ENCODE measurements at regions not wholly inside any gene's neighbourhood (a gene's known extent, or its start where the extent isn't known, plus 50 kb on each side); places are given as distances from the start of the nearest gene placed in this dataset.

DNA sequence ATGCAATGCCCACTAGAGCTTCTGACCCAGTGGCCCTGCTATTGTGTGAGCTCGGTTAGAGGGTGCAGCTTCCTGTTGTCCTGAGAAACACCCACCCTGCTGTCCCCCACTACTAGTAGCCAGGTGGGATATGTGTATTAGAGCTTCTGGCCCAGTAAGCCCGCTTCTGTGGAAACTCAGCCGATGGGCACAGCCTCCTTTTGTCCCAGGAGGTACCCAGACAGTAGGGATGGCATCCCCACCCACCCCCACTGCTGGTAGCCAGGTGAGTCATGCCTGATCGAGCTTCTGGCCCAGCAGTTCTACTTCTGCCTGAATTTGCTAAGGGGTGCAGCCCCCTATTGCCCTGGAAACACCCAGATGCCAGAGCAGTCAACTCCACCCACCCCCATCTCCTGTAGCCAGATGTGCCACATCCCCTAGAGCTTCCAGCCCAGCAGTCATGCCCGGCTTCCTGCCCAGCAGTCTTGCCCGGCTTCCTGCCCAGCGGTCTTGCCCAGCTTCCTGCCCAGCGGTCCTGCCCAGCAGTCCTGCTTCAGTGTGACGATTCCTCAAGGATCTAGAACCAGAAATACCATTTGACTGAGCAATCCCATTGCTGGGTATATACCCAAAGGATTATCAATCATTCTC, 162.7 kb upstream of the KLF8 start:
- no peak overlapping the region for H3K4me3 ChIP-seq (ENCODE audit: low read depth, low read length)
- TF ChIP-seq CTCF (IDR thresholded peaks at IDR 0.05; ENCODE audit: insufficient read depth, low read depth, low read length) = no peak
- no peak for DNase-seq (ENCODE audit: low read depth)

DNA sequence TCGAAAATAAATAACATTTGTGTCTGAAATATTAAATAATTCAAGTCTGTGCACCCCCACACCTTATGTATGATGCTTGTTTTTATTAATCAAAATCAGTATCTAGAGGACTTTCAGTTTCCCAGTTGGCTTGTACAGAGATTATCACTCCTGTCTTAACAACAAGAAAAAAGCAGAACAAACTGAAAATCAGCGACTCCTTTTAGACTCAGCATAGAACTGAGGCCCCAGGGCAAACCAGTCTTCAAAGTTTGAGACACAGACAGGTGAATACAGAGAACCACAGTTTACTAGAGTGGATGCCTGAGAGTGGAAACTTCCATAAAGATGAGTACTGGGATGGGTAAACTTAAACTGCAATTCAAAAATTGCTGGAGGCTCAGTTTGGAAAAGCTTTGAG, 142.8 kb upstream of the KLF8 start:
- TF ChIP-seq CTCF (IDR thresholded peaks at IDR 0.05; ENCODE audit: insufficient read depth, low read depth, low read length) = no peak
- H3K4me3 ChIP-seq (ENCODE audit: low read depth, low read length) = no peak overlapping the region
- DNase-seq (ENCODE audit: low read depth) = no peak

DNA sequence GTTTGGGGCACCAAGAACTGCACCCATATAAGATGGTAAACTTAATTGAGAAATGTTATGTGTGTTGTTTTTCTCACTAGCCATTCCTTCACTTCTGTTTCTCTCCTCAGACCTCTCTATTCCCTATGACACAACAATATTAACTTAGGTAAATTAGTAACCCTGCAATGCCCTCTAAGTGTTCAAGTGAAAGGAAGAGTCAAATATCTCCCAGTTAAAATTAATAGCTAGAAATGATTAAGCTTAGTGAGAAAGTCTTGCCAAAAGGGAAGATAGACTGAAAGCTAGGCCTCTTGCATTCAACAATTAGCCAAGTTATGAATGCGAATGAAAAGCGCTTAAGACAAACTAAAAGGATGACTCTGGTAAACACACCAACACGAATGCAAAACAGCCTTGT, 132.9 kb upstream of the KLF8 start:
- H3K4me3 ChIP-seq (ENCODE audit: low read depth, low read length) = no peak overlapping the region
- TF ChIP-seq CTCF (IDR thresholded peaks at IDR 0.05; ENCODE audit: insufficient read depth, low read depth, low read length) = no peak
- no peak for DNase-seq (ENCODE audit: low read depth)

DNA sequence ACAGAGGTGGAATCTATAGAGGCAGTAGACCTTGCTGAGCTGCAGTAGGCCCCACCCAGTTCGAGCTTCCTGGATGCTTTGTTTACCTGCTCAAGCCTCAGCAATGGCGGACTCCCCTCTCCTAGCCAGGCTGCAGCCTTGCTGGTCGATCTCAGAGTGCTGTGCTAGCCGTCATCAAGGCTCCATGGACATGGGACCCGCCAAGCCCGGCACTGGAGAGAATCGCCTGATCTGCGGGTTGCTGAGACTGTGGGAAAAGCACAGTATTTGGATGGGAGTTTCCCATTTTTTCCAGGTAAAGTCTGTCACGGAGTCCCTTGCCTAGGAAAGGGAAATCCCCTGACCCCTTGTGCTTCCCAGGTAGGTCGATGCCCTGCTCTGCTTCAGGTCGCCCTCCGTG, 124.8 kb upstream of the KLF8 start:
- no peak for DNase-seq (ENCODE audit: low read depth)
- H3K4me3 ChIP-seq (ENCODE audit: low read depth, low read length) = no peak overlapping the region
- no peak for TF ChIP-seq CTCF (IDR thresholded peaks at IDR 0.05; ENCODE audit: insufficient read depth, low read depth, low read length)

GRCh38 chrX:56113785-56114436, 118.2 kb upstream of the KLF8 start:
- TF ChIP-seq CTCF (IDR thresholded peaks at IDR 0.05; ENCODE audit: insufficient read depth, low read depth, low read length) = no peak
- H3K4me3 ChIP-seq (ENCODE audit: low read depth, low read length) = no peak overlapping the region
- DNase-seq (ENCODE audit: low read depth) = no peak

DNA sequence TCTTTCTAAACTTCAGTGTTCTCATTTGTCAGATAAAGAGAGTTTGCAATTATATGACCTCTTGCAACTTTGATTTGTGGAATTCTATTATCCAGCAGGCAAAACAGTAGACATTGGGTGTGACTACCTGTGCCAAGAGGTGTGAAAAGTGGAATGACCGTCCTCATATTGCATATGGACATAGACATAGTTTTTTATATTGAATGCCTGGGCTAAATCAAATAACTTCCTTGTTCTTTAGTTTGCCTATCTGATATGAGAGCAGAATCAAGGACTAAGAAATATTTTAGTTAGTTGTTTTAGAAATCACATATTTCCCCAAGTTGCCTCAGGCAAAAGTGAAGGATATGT, 117.7 kb upstream of the KLF8 start:
- no peak overlapping the region for H3K4me3 ChIP-seq (ENCODE audit: low read depth, low read length)
- no peak for DNase-seq (ENCODE audit: low read depth)
- no peak for TF ChIP-seq CTCF (IDR thresholded peaks at IDR 0.05; ENCODE audit: insufficient read depth, low read depth, low read length)

DNA sequence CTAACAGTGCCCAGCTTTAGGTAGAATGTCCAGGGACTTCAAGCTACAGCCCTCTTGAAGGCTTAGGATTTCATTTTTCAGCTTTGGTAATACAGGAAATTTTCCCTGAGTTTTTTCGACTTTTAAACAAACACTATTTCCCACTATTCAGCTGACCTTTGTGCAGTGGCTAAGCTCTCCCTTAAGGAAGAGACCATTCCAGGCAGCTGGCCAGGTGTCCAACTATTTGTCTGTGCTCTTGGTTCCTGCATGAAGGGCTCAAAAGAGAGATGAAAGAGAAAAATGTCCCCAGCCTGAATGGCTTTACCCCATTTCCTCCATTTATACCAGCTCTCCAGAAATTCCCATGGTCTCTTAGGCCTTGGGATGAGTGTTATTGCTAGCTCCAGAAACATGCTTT, 111.9 kb upstream of the KLF8 start:
- no peak for DNase-seq (ENCODE audit: low read depth)
- no peak for TF ChIP-seq CTCF (IDR thresholded peaks at IDR 0.05; ENCODE audit: insufficient read depth, low read depth, low read length)
- H3K4me3 ChIP-seq (ENCODE audit: low read depth, low read length) = no peak overlapping the region

Data from fibroblast of villous mesenchyme (primary cell).